Osteocyte (in vitro differentiated cells): ENCODE measurements at regions not wholly inside any gene's neighbourhood (a gene's known extent, or its start where the extent isn't known, plus 50 kb on each side); places are given as distances from the start of the nearest gene placed in this dataset.
"Not testable (repeated sequence)": the region's sequence is repeated elsewhere in the genome, so short reads cannot be mapped to it uniquely, and the experiment has no call there.

Source experiments
- DNase-seq: peaks from one replicate; pipeline ENCODE4 v3.0.0; 2021; ENCODE audit warnings: mixed read lengths; ENCODE audit not compliant: unreplicated experiment; ENCODE audit errors: extremely low spot score
- H3K27ac Mint-ChIP-seq: one replicate; pipeline ENCODE4 v1.8.0; 2021; ENCODE audit warnings: mild to moderate bottlenecking, mixed read lengths; ENCODE audit not compliant: unreplicated experiment
- H3K27me3 Mint-ChIP-seq: one replicate; pipeline ENCODE4 v1.8.0; 2021; ENCODE audit warnings: mixed read lengths; ENCODE audit not compliant: unreplicated experiment
- H3K36me3 Mint-ChIP-seq: one replicate; pipeline ENCODE4 v1.8.0; 2021; ENCODE audit warnings: mixed read lengths; ENCODE audit not compliant: unreplicated experiment
- H3K4me1 Mint-ChIP-seq: one replicate; pipeline ENCODE4 v1.8.0; 2021; ENCODE audit warnings: mixed read lengths; ENCODE audit not compliant: unreplicated experiment
- H3K4me3 Mint-ChIP-seq: one replicate; pipeline ENCODE4 v1.8.0; 2021; ENCODE audit warnings: mild to moderate bottlenecking, moderate library complexity, mixed read lengths; ENCODE audit not compliant: unreplicated experiment
- H3K9me3 Mint-ChIP-seq: one replicate; pipeline ENCODE4 v1.8.0; 2021; ENCODE audit warnings: mixed read lengths; ENCODE audit not compliant: unreplicated experiment
- TF ChIP-seq, protein P1 (sequence below): fragments of 200-600 bp; sonication (generic); IDR thresholded peaks from 2 replicates; pipeline ENCODE4 v1.5.0; 2021; ENCODE audit warnings: antibody characterized with exemption, mild to moderate bottlenecking, moderate library complexity

DNA sequence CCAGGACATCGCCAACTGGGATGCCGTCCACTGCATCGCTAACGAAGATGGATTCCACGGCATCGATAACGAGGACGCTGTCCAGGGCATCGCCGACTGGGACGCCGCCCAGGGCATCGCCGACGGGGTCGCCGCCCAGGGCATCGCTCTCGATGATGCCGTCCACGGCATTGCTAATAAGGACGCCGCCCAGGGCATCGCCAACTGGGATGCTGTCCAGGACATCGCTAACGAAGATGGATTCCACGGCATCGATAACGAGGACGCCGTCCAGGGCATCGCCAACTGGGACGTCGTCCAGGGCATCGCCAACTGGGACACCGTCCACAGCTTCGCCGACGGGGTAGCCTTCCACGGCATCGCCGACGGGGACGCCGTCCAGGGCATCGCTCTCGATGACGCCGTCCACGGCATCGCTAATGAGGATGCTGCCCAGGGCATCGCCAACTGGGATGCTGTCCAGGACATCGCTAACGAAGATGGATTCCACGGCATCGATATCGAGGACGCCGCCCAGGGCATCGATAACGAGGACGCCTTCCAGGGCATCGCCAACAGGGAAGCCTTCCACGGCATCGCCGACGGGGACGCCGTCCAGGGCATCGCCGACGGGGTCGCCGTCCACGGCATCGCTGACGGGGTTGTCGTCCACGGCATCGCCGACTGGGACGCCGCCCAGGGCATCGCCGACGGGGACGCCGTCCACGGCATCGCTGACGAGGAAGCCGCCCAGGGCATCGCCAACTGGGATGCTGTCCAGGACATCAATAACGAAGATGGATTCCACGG, 948.4 kb downstream of the TUBA3C start:
- Mint-ChIP-seq H3K36me3 (no peaks in the 10 kb centered on the region), H3K4me1 (no peaks in the 10 kb centered on the region), H3K4me3 (no peak overlapping the region), H3K9me3 (no peaks in the 10 kb centered on the region), H3K27me3 (no peaks in the 10 kb centered on the region), H3K27ac (no peak overlapping the region)
- no peak for DNase-seq
- TF ChIP-seq, protein P1, sequence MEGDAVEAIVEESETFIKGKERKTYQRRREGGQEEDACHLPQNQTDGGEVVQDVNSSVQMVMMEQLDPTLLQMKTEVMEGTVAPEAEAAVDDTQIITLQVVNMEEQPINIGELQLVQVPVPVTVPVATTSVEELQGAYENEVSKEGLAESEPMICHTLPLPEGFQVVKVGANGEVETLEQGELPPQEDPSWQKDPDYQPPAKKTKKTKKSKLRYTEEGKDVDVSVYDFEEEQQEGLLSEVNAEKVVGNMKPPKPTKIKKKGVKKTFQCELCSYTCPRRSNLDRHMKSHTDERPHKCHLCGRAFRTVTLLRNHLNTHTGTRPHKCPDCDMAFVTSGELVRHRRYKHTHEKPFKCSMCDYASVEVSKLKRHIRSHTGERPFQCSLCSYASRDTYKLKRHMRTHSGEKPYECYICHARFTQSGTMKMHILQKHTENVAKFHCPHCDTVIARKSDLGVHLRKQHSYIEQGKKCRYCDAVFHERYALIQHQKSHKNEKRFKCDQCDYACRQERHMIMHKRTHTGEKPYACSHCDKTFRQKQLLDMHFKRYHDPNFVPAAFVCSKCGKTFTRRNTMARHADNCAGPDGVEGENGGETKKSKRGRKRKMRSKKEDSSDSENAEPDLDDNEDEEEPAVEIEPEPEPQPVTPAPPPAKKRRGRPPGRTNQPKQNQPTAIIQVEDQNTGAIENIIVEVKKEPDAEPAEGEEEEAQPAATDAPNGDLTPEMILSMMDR, result no peak

DNA sequence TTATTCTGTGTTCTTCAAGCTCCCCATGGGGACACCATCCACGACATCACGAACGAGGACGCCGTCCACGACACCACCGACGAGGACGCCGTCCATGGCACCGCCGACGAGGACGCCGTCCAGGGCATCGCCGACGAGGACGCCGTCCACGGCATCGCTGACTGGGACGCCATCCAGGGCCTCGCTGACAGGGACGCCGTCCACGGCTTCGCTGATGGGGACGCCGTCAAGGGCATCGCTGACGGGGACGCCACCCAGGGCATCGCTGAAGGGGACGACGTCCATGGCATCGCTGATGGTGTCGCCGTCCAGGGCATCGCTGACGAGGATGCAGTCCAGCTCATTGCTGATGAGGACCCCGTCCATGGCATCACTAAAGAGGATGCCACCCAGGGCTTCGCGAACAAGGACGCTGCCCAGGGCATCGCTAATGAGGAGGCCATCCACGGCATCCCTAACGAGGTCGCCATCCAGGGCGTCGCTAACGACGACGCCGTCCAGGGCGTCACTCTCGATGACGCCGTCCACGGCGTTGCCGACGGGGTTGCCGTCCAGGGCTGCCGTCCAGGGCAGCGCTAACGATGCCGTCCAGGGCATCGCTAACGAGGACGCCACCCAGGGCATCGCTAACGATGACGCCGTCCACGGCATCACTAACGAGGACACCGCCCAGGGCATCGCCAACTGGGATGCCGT, 949.2 kb downstream of the TUBA3C start:
- no peaks in the 10 kb centered on the region for H3K4me1 Mint-ChIP-seq
- H3K9me3 Mint-ChIP-seq, result peaks cover 6% of the 10 kb centered on the region
- H3K27me3 Mint-ChIP-seq, result no peaks in the 10 kb centered on the region
- H3K36me3 Mint-ChIP-seq, result no peaks in the 10 kb centered on the region
- TF ChIP-seq, protein P1, result no peak
- no peak overlapping the region for H3K4me3 Mint-ChIP-seq
- no peak for DNase-seq
- no peak overlapping the region for H3K27ac Mint-ChIP-seq

DNA sequence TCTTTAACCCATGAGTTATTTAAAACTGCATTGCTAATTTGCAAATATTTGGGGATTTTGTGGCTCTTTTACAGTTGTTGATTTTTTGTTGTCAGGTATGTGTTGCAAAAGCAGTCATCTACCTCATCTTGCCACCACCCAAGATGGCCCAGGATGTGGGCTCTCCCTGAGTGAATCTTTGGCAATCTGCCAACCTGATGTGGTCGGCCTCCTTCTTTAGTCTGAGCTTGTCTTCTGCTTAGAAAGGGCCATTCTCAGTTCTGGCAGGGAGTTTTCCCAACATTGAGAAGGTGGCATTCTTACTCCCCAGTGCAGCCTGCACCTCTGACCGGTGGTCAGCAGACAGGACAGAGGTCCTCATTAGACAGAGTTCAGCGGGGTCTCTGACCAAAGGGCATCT, 957.2 kb downstream of the TUBA3C start:
- H3K4me1 Mint-ChIP-seq, DNase-seq, H3K9me3 Mint-ChIP-seq, H3K27me3 Mint-ChIP-seq, H3K4me3 Mint-ChIP-seq, H3K27ac Mint-ChIP-seq, H3K36me3 Mint-ChIP-seq: not testable (repeated sequence)

DNA sequence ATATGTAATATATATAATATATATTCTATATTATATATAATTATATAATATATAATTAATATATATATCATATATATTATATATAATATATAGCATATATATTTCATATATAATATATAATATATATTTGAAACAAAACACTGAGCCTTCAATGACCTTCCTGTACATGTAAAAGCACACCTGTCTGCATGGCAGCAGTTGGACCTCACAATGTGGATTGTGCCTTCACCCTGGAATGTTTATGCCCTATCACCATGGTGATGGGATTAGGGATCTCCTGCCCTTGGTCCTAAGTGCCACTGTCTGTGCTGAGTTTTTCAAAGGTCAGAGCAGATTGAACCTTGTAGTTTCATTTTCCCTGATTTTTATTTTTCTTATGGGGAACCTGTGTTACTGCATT, 966.9 kb downstream of the TUBA3C start:
- H3K4me3 Mint-ChIP-seq, DNase-seq, H3K27me3 Mint-ChIP-seq, H3K4me1 Mint-ChIP-seq, H3K36me3 Mint-ChIP-seq, H3K27ac Mint-ChIP-seq: not testable (repeated sequence)
- peaks cover 15% of the 10 kb centered on the region for H3K9me3 Mint-ChIP-seq

DNA sequence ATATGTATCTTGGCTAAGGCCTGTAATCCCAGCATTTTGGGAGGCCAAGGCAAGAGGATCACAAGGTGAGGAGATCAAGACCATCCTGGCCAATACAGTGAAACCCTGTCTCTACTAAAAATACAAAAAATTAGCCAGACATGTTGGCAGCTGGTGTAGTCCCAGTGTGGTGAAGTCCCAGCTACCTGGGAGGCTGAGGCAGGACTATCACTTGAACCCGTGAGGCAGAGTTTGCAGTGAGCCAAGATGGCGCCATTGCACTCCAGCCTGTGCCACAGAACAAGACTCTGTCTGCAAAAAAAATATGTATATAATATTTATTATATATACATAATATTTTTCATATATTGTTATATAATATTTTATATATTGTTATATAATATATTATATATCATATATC, 968.1 kb downstream of the TUBA3C start:
- not testable (repeated sequence) for H3K27ac Mint-ChIP-seq, H3K27me3 Mint-ChIP-seq, H3K36me3 Mint-ChIP-seq, DNase-seq, H3K4me1 Mint-ChIP-seq, H3K4me3 Mint-ChIP-seq
- H3K9me3 Mint-ChIP-seq, result peaks cover 11% of the 10 kb centered on the region

DNA sequence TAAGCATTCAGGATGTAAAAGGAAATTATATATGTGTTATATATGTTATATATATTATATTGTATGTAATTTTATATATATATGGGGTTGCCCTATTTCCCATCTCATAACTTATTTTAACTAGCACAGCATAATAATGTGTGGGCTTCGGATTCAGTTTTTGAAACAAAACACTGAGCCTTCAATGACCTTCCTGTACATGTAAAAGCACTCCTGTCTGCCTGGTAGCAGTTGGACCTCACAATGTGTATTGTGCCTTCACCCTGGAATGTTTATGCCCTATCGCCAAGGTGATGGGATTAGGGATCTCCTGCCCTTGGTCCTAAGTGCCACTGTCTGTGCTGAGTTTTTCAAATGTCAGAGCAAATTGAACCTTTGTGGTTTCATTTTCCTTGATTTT, 968.8 kb downstream of the TUBA3C start:
- no peaks in the 10 kb centered on the region for H3K4me1 Mint-ChIP-seq
- DNase-seq, result no peak
- H3K36me3 Mint-ChIP-seq, result no peaks in the 10 kb centered on the region
- TF ChIP-seq, protein P1, result no peak
- peaks cover 11% of the 10 kb centered on the region for H3K9me3 Mint-ChIP-seq
- H3K4me3 Mint-ChIP-seq, result no peak overlapping the region
- no peak overlapping the region for H3K27ac Mint-ChIP-seq
- no peaks in the 10 kb centered on the region for H3K27me3 Mint-ChIP-seq

DNA sequence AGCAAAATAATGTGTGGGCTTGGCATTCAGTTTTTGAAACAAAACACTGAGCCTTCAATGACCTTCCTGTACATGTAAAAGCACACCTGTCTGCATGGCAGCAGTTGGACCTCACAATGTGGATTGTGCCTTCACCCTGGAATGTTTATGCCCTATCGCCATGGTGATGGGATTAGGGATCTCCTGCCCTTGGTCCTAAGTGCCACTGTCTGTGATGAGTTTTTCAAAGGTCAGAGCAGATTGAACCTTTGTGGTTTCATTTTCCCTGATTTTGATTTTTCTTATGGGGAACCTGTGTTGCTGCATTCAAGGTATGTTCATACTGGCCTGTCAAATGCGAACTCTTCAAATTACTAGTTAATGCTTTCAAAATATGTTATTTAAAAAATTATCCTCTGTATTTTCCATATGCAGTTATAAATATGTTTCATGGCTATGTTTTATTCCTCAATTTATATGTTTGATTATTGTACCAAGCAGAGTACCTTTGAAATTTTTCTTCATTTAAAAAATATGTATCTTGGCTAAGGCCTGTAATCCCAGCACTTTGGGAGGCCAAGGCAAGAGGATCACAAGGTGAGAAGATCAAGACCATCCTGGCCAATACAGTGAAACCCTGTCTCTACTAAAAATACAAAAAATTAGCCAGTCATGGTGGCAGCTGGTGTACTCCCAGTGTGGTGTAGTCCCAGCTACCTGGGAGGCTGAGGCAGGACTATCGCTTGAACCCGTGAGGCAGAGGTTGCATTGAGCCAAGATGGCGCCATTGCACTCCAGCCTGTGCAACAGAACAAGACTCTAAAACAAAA, 969.7 kb downstream of the TUBA3C start:
- H3K36me3 Mint-ChIP-seq, H3K4me3 Mint-ChIP-seq, H3K27ac Mint-ChIP-seq, H3K4me1 Mint-ChIP-seq, H3K27me3 Mint-ChIP-seq: not testable (repeated sequence)
- DNase-seq, result peak; percentile 86
- H3K9me3 Mint-ChIP-seq, result peaks cover 11% of the 10 kb centered on the region

DNA sequence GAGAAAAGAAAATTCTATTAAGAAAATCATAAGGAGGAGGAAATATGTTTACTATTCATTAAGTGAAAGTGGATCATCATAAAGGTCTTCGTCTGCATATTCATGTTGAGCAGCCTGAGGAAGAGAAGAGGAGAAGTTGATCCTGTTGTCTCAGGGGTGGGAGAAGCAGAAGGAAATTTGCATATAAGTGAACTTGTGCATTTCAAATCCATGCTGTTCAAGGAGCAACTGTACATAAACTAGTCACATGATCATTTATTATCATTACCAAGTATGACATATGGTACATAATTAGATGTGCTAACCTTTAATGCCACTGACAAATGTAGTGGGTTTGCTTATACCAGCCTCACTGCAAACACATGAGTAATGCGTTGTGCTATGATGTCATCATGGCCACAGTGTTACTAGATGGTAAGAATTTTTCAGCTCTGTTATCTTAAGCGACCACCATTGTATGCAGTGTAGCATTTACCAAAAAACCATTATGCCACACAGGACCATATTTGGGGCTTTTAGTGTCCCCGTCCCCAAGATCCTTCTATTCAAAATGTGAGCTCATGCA, 976.9 kb downstream of the TUBA3C start:
- H3K27ac Mint-ChIP-seq, H3K4me1 Mint-ChIP-seq, DNase-seq, H3K9me3 Mint-ChIP-seq, H3K4me3 Mint-ChIP-seq, H3K27me3 Mint-ChIP-seq, H3K36me3 Mint-ChIP-seq: not testable (repeated sequence)

DNA sequence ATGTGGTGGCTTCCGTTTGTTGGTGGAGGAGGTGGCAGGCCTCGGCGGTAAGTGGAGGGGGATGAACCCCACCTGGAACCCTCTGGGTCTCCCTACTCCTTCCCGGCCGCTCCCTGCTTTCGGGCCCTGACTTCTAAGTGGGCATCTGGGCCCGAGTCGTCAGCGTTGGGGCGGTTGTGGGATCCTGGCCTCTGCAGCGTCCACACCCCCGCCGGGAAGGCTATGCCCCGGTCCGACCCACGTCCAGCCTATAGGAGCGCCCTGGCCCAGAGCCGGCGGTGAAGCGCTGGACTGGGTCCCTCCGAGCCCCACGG, 986.3 kb downstream of the TUBA3C start:
- not testable (repeated sequence) for DNase-seq, H3K36me3 Mint-ChIP-seq, H3K9me3 Mint-ChIP-seq, H3K27ac Mint-ChIP-seq, H3K4me3 Mint-ChIP-seq, H3K4me1 Mint-ChIP-seq, H3K27me3 Mint-ChIP-seq
